CD14-positive monocyte (primary cell): ENCODE measurements at regions not wholly inside any gene's neighbourhood (a gene's known extent, or its start where the extent isn't known, plus 50 kb on each side); places are given as distances from the start of the nearest gene placed in this dataset.

Experiments
- DNase-seq, 3 donors: peaks; one replicate each; pipeline ENCODE4 v3.0.0-alpha.2; 2011 to 2022
- H2AFZ ChIP-seq: 2 replicates; pipeline ENCODE4 v1.6.0; 2012; ENCODE audit warnings: mild to moderate bottlenecking, low read depth, low read length, inconsistent platforms; ENCODE audit not compliant: insufficient read depth, poor library complexity, severe bottlenecking
- H3K27ac ChIP-seq, 2 donors: 1 replicate in 1 of 2; 2 replicates in 1 of 2; pipeline ENCODE4 v1.5.1; 2012 to 2013; ENCODE audit warnings: low read length in 2 of 2, control low read depth in 1 of 2, inconsistent platforms in 1 of 2, low read depth in 1 of 2, mild to moderate bottlenecking in 1 of 2
- H3K27me3 ChIP-seq, 2 donors: one replicate each; pipeline versions ENCODE4 v1.6.0 to v1.6.1; 2011 to 2013; ENCODE audit warnings: low read length in 2 of 2; ENCODE audit not compliant: control insufficient read depth in 2 of 2, insufficient read depth in 2 of 2
- H3K36me3 ChIP-seq, 2 donors: replicated peaks in 1 of 2; 1 replicate in 1 of 2; 2 replicates in 1 of 2; pipeline versions ENCODE4 v1.5.1 to v1.6.1; 2012 to 2013; ENCODE audit warnings: low read length in 2 of 2, control low read depth in 1 of 2, inconsistent platforms in 1 of 2, mild to moderate bottlenecking in 1 of 2; ENCODE audit not compliant: insufficient read depth in 2 of 2, control insufficient read depth in 1 of 2
- H3K4me1 ChIP-seq, 2 donors: 1 replicate in 1 of 2; 2 replicates in 1 of 2; pipeline versions ENCODE4 v1.5.1 to v1.6.1; 2012 to 2013; ENCODE audit warnings: low read length in 2 of 2, control low read depth in 1 of 2, inconsistent platforms in 1 of 2, mild to moderate bottlenecking in 1 of 2, moderate library complexity in 1 of 2; ENCODE audit not compliant: insufficient read depth in 2 of 2, control insufficient read depth in 1 of 2
- H3K4me2 ChIP-seq: replicated peaks from 2 replicates; pipeline ENCODE3; 2012; ENCODE audit warnings: low read length, moderate library complexity, mild to moderate bottlenecking; ENCODE audit not compliant: poor library complexity, severe bottlenecking; ENCODE audit errors: extremely low read depth
- H3K4me3 ChIP-seq, 3 experiments: fragments of 200-600 bp in 1 of 3; sonication (generic) in 1 of 3; replicated peaks in 1 of 3; 1 replicate in 2 of 3; 2 replicates in 1 of 3; pipeline ENCODE4 v1.5.1; 2011 to 2013; ENCODE audit warnings: low read length in 3 of 3, mild to moderate bottlenecking in 3 of 3, control low read depth in 2 of 3, low read depth in 2 of 3, inconsistent platforms in 1 of 3, moderate library complexity in 1 of 3
- H3K79me2 ChIP-seq: 2 replicates; pipeline ENCODE4 v1.6.0; 2012; ENCODE audit warnings: mild to moderate bottlenecking, control low read depth, inconsistent platforms, low read length, moderate library complexity; ENCODE audit not compliant: insufficient read depth
- H3K9ac ChIP-seq: 2 replicates; pipeline ENCODE4 v1.6.0; 2017; ENCODE audit warnings: low read length, mild to moderate bottlenecking; ENCODE audit not compliant: insufficient read depth, poor library complexity, severe bottlenecking
- H3K9me3 ChIP-seq, 2 donors: replicated peaks in 1 of 2; 1 replicate in 1 of 2; 2 replicates in 1 of 2; pipeline versions ENCODE4 v1.5.1 to v1.6.1; 2012 to 2013; ENCODE audit warnings: low read length in 2 of 2, control low read depth in 1 of 2; ENCODE audit not compliant: control insufficient read depth in 1 of 2, insufficient read depth in 1 of 2
- H4K20me1 ChIP-seq: 2 replicates; pipeline ENCODE4 v1.6.0; 2012; ENCODE audit warnings: mild to moderate bottlenecking, low read length, control low read depth, moderate library complexity; ENCODE audit not compliant: insufficient read depth
- H3K27ac Mint-ChIP-seq, 7 donors: one replicate each; pipeline ENCODE4 v1.8.0; 2020; ENCODE audit warnings: mild to moderate bottlenecking in 7 of 7, mixed read lengths in 7 of 7, moderate library complexity in 6 of 7, inconsistent platforms in 2 of 7
- H3K27me3 Mint-ChIP-seq, 3 donors: one replicate each; pipeline ENCODE4 v1.8.0; 2021 to 2022; ENCODE audit warnings: low read depth in 3 of 3, mild to moderate bottlenecking in 3 of 3, mixed read lengths in 3 of 3, moderate library complexity in 3 of 3, inconsistent platforms in 1 of 3
- H3K36me3 Mint-ChIP-seq, 2 donors: one replicate each; pipeline ENCODE4 v1.8.0; 2020; ENCODE audit warnings: mixed read lengths in 2 of 2, inconsistent platforms in 1 of 2, mild to moderate bottlenecking in 1 of 2
- H3K4me1 Mint-ChIP-seq: one replicate; pipeline ENCODE4 v1.8.0; 2020; ENCODE audit warnings: mild to moderate bottlenecking, mixed read lengths
- H3K4me3 Mint-ChIP-seq, 2 donors: one replicate each; pipeline ENCODE4 v1.8.0; 2020; ENCODE audit warnings: mild to moderate bottlenecking in 2 of 2, mixed read lengths in 2 of 2, moderate library complexity in 1 of 2
- H3K9me3 Mint-ChIP-seq, 7 donors: one replicate each; pipeline ENCODE4 v1.8.0; 2020 to 2022; ENCODE audit warnings: mixed read lengths in 7 of 7, mild to moderate bottlenecking in 6 of 7, moderate library complexity in 6 of 7, inconsistent platforms in 2 of 7
- WGBS: methylation state at CpG from one replicate; pipeline ENCODE4 v1.1.5; 2013; ENCODE audit warnings: missing lambda C conversion rate; ENCODE audit not compliant: insufficient coverage; 5-methylcytosine and 5-hydroxymethylcytosine counted together
- intact Hi-C, 2 donors: fragments of 100-400 bp; cut with micrococcal nuclease; formaldehyde crosslinking; loops; one replicate each; pipeline versions ENCODE4 v1.15.0 to v1.15.1; 2023
- TF ChIP-seq, protein P1 (sequence below): fragments of 200-600 bp; IDR thresholded peaks from one replicate; pipeline ENCODE4 v1.8.0; 2022; ENCODE audit warnings: antibody characterized with exemption, mild to moderate bottlenecking

- Mint-ChIP-seq H3K36me3 (no peaks in the 10 kb centered on the region), H3K27me3 (peaks cover 0 to 1% (median 0%) of the 10 kb centered on the region in 3 donors), H3K9me3 (peaks cover 0 to 4% (median 0%) of the 10 kb centered on the region in 7 donors), H3K27ac (peak overlapping the region in 1 of 7 donors; percentile 42), H3K4me3 (no peak overlapping the region), H3K4me1 (no peaks in the 10 kb centered on the region)
- Histone ChIP-seq H3K9me3 (no peaks in the 10 kb centered on the region), H4K20me1 (no peaks in the 10 kb centered on the region), H2AFZ (no peak overlapping the region), H3K4me3 (no peak overlapping the region), H3K79me2 (no peaks in the 10 kb centered on the region), H3K36me3 (no peaks in the 10 kb centered on the region), H3K4me2 (no peak overlapping the region), H3K27ac (no peak overlapping the region), H3K27me3 (no peaks in the 10 kb centered on the region), H3K9ac (no peak overlapping the region), H3K4me1 (no peaks in the 10 kb centered on the region)
- intact Hi-C loops = no loop called here
- TF ChIP-seq, protein P1, sequence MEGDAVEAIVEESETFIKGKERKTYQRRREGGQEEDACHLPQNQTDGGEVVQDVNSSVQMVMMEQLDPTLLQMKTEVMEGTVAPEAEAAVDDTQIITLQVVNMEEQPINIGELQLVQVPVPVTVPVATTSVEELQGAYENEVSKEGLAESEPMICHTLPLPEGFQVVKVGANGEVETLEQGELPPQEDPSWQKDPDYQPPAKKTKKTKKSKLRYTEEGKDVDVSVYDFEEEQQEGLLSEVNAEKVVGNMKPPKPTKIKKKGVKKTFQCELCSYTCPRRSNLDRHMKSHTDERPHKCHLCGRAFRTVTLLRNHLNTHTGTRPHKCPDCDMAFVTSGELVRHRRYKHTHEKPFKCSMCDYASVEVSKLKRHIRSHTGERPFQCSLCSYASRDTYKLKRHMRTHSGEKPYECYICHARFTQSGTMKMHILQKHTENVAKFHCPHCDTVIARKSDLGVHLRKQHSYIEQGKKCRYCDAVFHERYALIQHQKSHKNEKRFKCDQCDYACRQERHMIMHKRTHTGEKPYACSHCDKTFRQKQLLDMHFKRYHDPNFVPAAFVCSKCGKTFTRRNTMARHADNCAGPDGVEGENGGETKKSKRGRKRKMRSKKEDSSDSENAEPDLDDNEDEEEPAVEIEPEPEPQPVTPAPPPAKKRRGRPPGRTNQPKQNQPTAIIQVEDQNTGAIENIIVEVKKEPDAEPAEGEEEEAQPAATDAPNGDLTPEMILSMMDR = no peak
- no CpG with 5 or more reads among the region's 2 CpGs for WGBS
- no peak for DNase-seq
Measured at GRCh38 chr1:163796394-163796821, 474.7 kb downstream of the NUF2 start.

GRCh38 chr1:163797816-163798215, 476.1 kb downstream of the NUF2 start:
- no peaks in the 10 kb centered on the region for H3K36me3 Mint-ChIP-seq
- no peak overlapping the region for H3K27ac Mint-ChIP-seq

More at GRCh38 chr1:163797816-163798215, 476.1 kb downstream of the NUF2 start:
- H2AFZ ChIP-seq = no peak overlapping the region
- H3K27me3 Mint-ChIP-seq = peaks cover 0 to 1% (median 0%) of the 10 kb centered on the region in 3 donors
- no peaks in the 10 kb centered on the region for H3K36me3 ChIP-seq
- no peak overlapping the region for H3K9ac ChIP-seq
- H4K20me1 ChIP-seq = no peaks in the 10 kb centered on the region
- H3K79me2 ChIP-seq = no peaks in the 10 kb centered on the region
- H3K9me3 Mint-ChIP-seq = peaks cover 0 to 3% (median 0%) of the 10 kb centered on the region in 7 donors
- no peak overlapping the region for H3K4me3 Mint-ChIP-seq
- no peak overlapping the region for H3K4me3 ChIP-seq
- intact Hi-C loops = no loop called here
- TF ChIP-seq, protein P1 = no peak
- DNase-seq = no peak
- no peaks in the 10 kb centered on the region for H3K27me3 ChIP-seq
- no peaks in the 10 kb centered on the region for H3K4me1 ChIP-seq
- H3K4me1 Mint-ChIP-seq = no peaks in the 10 kb centered on the region
- H3K9me3 ChIP-seq = no peaks in the 10 kb centered on the region
- H3K27ac ChIP-seq = no peak overlapping the region
- no peak overlapping the region for H3K4me2 ChIP-seq
